ENCODE measurements at regions not wholly inside any gene's neighbourhood (a gene's known extent, or its start where the extent isn't known, plus 50 kb on each side); places are given as distances from the start of the nearest gene placed in this dataset.

- DNase-seq (ENCODE audit: low spot score), result no peak
- TF ChIP-seq, protein P1, sequence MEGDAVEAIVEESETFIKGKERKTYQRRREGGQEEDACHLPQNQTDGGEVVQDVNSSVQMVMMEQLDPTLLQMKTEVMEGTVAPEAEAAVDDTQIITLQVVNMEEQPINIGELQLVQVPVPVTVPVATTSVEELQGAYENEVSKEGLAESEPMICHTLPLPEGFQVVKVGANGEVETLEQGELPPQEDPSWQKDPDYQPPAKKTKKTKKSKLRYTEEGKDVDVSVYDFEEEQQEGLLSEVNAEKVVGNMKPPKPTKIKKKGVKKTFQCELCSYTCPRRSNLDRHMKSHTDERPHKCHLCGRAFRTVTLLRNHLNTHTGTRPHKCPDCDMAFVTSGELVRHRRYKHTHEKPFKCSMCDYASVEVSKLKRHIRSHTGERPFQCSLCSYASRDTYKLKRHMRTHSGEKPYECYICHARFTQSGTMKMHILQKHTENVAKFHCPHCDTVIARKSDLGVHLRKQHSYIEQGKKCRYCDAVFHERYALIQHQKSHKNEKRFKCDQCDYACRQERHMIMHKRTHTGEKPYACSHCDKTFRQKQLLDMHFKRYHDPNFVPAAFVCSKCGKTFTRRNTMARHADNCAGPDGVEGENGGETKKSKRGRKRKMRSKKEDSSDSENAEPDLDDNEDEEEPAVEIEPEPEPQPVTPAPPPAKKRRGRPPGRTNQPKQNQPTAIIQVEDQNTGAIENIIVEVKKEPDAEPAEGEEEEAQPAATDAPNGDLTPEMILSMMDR (IDR thresholded peaks at IDR 0.05; ENCODE audit: extremely low read depth, missing control alignments), result no peak
Measured at GRCh38 chr14:38505973-38506249, 250.0 kb upstream of the CLEC14A start.

DNA sequence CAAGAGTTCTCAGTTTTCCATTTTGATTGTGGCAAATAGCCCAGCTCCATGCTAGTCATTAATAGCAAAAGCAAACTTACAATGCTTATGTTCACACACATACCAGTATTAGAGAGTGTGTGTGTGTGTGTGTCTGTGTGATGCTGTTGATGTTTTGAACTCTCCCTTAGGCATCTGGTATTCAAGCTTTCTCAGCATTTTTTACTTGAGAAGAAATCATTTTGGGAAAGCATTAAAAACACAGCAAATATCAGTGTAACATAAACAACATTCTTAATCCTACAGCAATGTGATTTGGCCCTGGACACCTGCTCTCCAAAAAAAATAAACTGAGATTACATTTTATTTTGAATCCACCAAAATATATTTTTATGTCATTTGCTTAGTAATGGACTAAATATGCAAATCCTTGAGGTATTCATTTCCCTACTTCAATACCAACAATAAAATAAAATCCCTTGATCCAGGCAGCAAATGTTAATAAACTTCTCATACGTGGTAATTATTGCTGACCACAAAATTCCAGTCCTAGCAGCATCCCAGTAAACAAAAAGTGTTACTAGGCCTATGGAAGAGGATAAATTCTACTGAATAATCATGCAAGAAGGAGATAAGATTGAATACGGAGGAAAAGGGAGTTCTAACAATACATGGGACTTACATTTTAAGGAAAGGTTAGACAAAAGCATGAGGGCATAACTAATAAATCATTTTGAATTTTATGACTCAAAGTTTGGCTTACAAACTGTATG, 249.5 kb upstream of the CLEC14A start:
- no peak for DNase-seq (ENCODE audit: low spot score)
- TF ChIP-seq, protein P1 (IDR thresholded peaks at IDR 0.05; ENCODE audit: extremely low read depth, missing control alignments), result no peak

DNA sequence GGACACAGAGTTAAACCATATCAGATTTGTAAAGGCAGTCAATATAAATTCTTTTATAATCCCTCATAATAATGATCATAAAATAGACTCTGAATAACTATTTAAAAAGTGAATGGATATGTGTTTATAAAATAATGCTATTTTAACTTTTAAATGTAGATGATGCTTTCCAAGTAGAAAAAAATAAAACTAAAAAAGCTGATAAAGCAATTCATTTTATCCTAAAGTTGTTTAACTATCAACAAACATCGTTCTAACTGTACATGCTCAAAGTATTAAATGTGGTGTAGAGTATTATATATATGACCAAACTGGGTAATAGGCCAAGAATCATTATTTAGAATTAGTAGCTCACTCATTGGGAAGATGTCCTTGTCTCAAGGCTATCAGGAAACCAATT, 248.3 kb upstream of the CLEC14A start:
- TF ChIP-seq, protein P1 (IDR thresholded peaks at IDR 0.05; ENCODE audit: extremely low read depth, missing control alignments), result no peak
- no peak for DNase-seq (ENCODE audit: low spot score)

DNA sequence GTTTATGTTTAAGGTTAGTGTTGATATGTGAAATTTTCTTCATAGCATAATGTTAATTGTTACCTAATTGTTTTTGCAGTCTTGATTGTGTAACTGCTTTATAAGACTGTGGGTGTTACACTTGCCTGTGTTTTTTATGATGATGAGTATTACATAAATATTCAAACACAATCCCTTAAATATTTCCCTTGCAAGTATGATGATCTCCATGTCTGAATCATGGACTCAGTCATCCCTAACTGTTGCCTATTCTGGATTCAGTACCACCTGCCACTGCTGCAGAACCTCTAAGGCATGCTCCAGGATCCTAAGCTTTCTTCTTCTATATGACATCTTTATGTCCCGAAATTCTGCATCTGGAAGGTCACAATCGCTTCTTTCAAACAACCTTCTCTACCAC, 246.3 kb upstream of the CLEC14A start:
- TF ChIP-seq, protein P1 (IDR thresholded peaks at IDR 0.05; ENCODE audit: extremely low read depth, missing control alignments), result no peak
- no peak for DNase-seq (ENCODE audit: low spot score)

GRCh38 chr14:38500125-38500524, 244.2 kb upstream of the CLEC14A start:
- TF ChIP-seq, protein P1 (IDR thresholded peaks at IDR 0.05; ENCODE audit: extremely low read depth, missing control alignments), result no peak
- DNase-seq (ENCODE audit: low spot score), result no peak

DNA sequence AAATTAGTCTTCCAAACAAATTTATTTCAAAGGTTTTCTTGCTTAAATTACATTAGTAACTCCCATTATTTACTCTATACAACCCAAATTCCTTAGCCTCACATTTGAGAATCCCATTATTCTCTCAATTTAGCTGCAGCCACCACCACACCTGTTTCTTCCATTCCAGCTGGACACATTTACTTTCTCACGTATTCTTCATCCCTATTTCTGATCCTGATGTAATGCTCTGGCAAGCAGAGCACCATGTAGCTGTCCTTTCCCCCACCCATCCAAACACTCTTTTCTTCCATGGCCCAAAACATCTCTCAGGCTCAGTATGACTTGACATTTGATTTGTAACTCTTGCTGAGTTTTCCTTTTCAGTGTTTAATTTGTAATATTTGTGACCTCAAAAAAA, 240.2 kb upstream of the CLEC14A start:
- no peak for DNase-seq (ENCODE audit: low spot score)
- TF ChIP-seq, protein P1 (IDR thresholded peaks at IDR 0.05; ENCODE audit: extremely low read depth, missing control alignments), result no peak

DNA sequence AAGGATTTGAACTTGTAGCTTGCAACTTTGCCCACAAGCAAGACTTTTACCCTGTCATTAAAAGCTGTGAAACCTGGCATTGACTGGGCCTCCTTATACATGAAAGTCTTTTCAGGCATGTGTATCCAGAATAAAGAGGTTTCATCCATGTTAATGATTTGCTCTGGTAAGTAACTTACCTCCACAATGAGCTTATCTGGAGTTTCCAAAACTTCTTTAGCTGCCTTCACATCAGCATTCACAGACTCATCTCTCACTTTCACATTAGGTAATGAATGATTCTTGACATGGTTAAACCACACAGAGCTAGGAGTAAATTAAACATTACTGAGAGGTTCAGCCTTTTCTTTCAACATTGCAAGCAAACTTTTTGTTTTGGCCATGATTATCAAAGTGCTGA, 234.4 kb upstream of the CLEC14A start:
- no peak for DNase-seq (ENCODE audit: low spot score)
- TF ChIP-seq, protein P1 (IDR thresholded peaks at IDR 0.05; ENCODE audit: extremely low read depth, missing control alignments), result no peak

Measured in GM20000 (cell line).